H9 (cell line): ENCODE measurements at regions not wholly inside any gene's neighbourhood (a gene's known extent, or its start where the extent isn't known, plus 50 kb on each side); places are given as distances from the start of the nearest gene placed in this dataset.

Experiments
- DNase-seq: peaks from one replicate; pipeline ENCODE4 v3.0.0-alpha.2; 2017
- H2AFZ ChIP-seq: one replicate; pipeline ENCODE4 v1.6.1; 2013; ENCODE audit warnings: mild to moderate bottlenecking, low read length, control low read depth, moderate library complexity
- H2AK5ac ChIP-seq: 2 replicates; pipeline ENCODE4 v1.6.1; 2013; ENCODE audit warnings: low read length, control low read depth, mixed read lengths; ENCODE audit not compliant: insufficient read length
- H2BK120ac ChIP-seq: one replicate; pipeline ENCODE4 v1.6.1; 2013; ENCODE audit warnings: low read depth, mild to moderate bottlenecking, low read length, control low read depth, inconsistent platforms; ENCODE audit not compliant: poor library complexity, severe bottlenecking
- H2BK12ac ChIP-seq: 2 replicates; pipeline ENCODE4 v1.6.1; 2013; ENCODE audit warnings: low read length, control low read depth, mixed read lengths, low read depth; ENCODE audit not compliant: insufficient read length
- H2BK15ac ChIP-seq: 2 replicates; pipeline ENCODE4 v1.6.1; 2013; ENCODE audit warnings: low read depth, low read length, control low read depth
- H2BK20ac ChIP-seq: one replicate; pipeline ENCODE4 v1.6.1; 2013; ENCODE audit warnings: low read depth, mild to moderate bottlenecking, low read length, control low read depth, inconsistent platforms; ENCODE audit not compliant: poor library complexity, severe bottlenecking
- H2BK5ac ChIP-seq: 2 replicates; pipeline ENCODE4 v1.6.1; 2013; ENCODE audit warnings: low read length, control low read depth, mixed read lengths; ENCODE audit not compliant: insufficient read length
- H3K14ac ChIP-seq: 2 replicates; pipeline ENCODE4 v1.6.1; 2013; ENCODE audit warnings: low read length, control low read depth; ENCODE audit not compliant: insufficient read depth
- H3K18ac ChIP-seq: 2 replicates; pipeline ENCODE4 v1.6.1; 2013; ENCODE audit warnings: low read depth, mild to moderate bottlenecking, mixed read lengths, low read length, control low read depth; ENCODE audit not compliant: insufficient read length
- H3K23ac ChIP-seq: 2 replicates; pipeline ENCODE4 v1.6.1; 2013; ENCODE audit warnings: low read length, control low read depth, mixed read lengths, low read depth; ENCODE audit not compliant: insufficient read length
- H3K23me2 ChIP-seq: 2 replicates; pipeline ENCODE4 v1.6.1; 2013; ENCODE audit warnings: low read depth, mild to moderate bottlenecking, mixed read lengths, low read length, control low read depth; ENCODE audit not compliant: insufficient read length, poor library complexity, severe bottlenecking
- H3K27ac ChIP-seq: 2 replicates; pipeline ENCODE4 v1.5.1; 2013; ENCODE audit warnings: low read length, control low read depth, mixed read lengths, low read depth; ENCODE audit not compliant: insufficient read length
- H3K27me3 ChIP-seq: 2 replicates; pipeline ENCODE4 v1.6.1; 2013; ENCODE audit warnings: low read length, control low read depth, inconsistent platforms; ENCODE audit not compliant: insufficient read depth
- H3K4ac ChIP-seq: 2 replicates; pipeline ENCODE4 v1.6.1; 2013; ENCODE audit warnings: low read depth, mild to moderate bottlenecking, control low read depth, inconsistent platforms, low read length, moderate library complexity
- H3K4me1 ChIP-seq: 2 replicates; pipeline ENCODE4 v1.6.1; 2013; ENCODE audit warnings: low read length, control low read depth, inconsistent platforms; ENCODE audit not compliant: insufficient read depth
- H3K4me2 ChIP-seq: 2 replicates; pipeline ENCODE4 v1.6.1; 2013; ENCODE audit warnings: low read length, control low read depth, mixed read lengths; ENCODE audit not compliant: insufficient read length, insufficient read depth
- H3K56ac ChIP-seq: 2 replicates; pipeline ENCODE4 v1.6.1; 2013; ENCODE audit warnings: low read depth, mild to moderate bottlenecking, mixed read lengths, low read length, control low read depth; ENCODE audit not compliant: insufficient read length
- H3K79me1 ChIP-seq: 2 replicates; pipeline ENCODE4 v1.6.1; 2013; ENCODE audit warnings: low read depth, mild to moderate bottlenecking, moderate library complexity, low read length, control low read depth, inconsistent platforms; ENCODE audit not compliant: insufficient read depth, poor library complexity, severe bottlenecking
- H3K79me2 ChIP-seq: 2 replicates; pipeline ENCODE4 v1.6.1; 2013; ENCODE audit warnings: low read length, control low read depth, inconsistent platforms; ENCODE audit not compliant: insufficient read depth
- H3K9ac ChIP-seq: 2 replicates; pipeline ENCODE4 v1.6.1; 2013; ENCODE audit warnings: low read length, control low read depth, mixed read lengths; ENCODE audit not compliant: insufficient read length; ENCODE audit errors: extremely low read depth
- H3K9me3 ChIP-seq: one replicate; pipeline ENCODE4 v1.6.1; 2013; ENCODE audit warnings: low read depth, low read length, inconsistent platforms; ENCODE audit not compliant: control insufficient read depth
- H3T11ph ChIP-seq: one replicate; pipeline ENCODE4 v1.6.1; 2013; ENCODE audit warnings: mild to moderate bottlenecking, low read length, control low read depth, inconsistent platforms
- H4K20me1 ChIP-seq: one replicate; pipeline ENCODE4 v1.6.1; 2013; ENCODE audit not compliant: control insufficient read depth, insufficient read length, insufficient read depth
- H4K5ac ChIP-seq: 2 replicates; pipeline ENCODE4 v1.6.1; 2013; ENCODE audit warnings: low read depth, mild to moderate bottlenecking, mixed read lengths, low read length, control low read depth; ENCODE audit not compliant: insufficient read length
- H4K8ac ChIP-seq: replicated peaks from 2 replicates; pipeline ENCODE4 v1.6.1; 2013; ENCODE audit warnings: low read length, control low read depth, mixed read lengths, low read depth; ENCODE audit not compliant: insufficient read length
- H4K91ac ChIP-seq: 2 replicates; pipeline ENCODE4 v1.6.1; 2013; ENCODE audit warnings: low read depth, mild to moderate bottlenecking, moderate library complexity, mixed read lengths, low read length, control low read depth; ENCODE audit not compliant: insufficient read length
- H3K27ac Mint-ChIP-seq, 3 experiments: 2 replicates in 2 of 3; 3 replicates in 1 of 3; pipeline ENCODE4 v1.8.0; 2020 to 2021; ENCODE audit warnings: mixed read lengths in 3 of 3, mild to moderate bottlenecking in 1 of 3, moderate library complexity in 1 of 3
- H3K27me3 Mint-ChIP-seq: 2 replicates; pipeline ENCODE4 v1.8.0; 2021; ENCODE audit warnings: low read depth, mild to moderate bottlenecking, moderate library complexity, mixed read lengths
- H3K36me3 Mint-ChIP-seq, 3 experiments: 2 replicates in 2 of 3; 3 replicates in 1 of 3; pipeline ENCODE4 v1.8.0; 2020 to 2021; ENCODE audit warnings: low read depth in 3 of 3, mixed read lengths in 3 of 3; ENCODE audit not compliant: insufficient read depth in 1 of 3
- H3K4me1 Mint-ChIP-seq, 2 experiments: 2 replicates each; pipeline ENCODE4 v1.8.0; 2020; ENCODE audit warnings: mixed read lengths in 2 of 2
- H3K4me3 Mint-ChIP-seq, 2 experiments: 2 replicates in 1 of 2; 3 replicates in 1 of 2; pipeline ENCODE4 v1.8.0; 2020 to 2021; ENCODE audit warnings: mild to moderate bottlenecking in 2 of 2, mixed read lengths in 2 of 2, moderate library complexity in 1 of 2
- H3K9me3 Mint-ChIP-seq, 2 experiments: 2 replicates in 1 of 2; 3 replicates in 1 of 2; pipeline ENCODE4 v1.8.0; 2020; ENCODE audit warnings: mild to moderate bottlenecking in 2 of 2, mixed read lengths in 2 of 2, moderate library complexity in 1 of 2
- WGBS: extraction: QIAGEN DNeasy Blood & Tissue Kit; methylation state at CpG from one replicate; pipeline ENCODE4 v1.1.7; 2013; ENCODE audit warnings: missing lambda C conversion rate, low lambda C conversion rate, mixed read lengths; ENCODE audit not compliant: insufficient read length; ENCODE audit errors: extremely low coverage; 5-methylcytosine and 5-hydroxymethylcytosine counted together
- TF ChIP-seq, protein P1 (sequence below): fragments of 200-600 bp; sonication (generic); conservative IDR thresholded peaks from 3 replicates; pipeline ENCODE4 v1.8.0; 2021; ENCODE audit warnings: antibody characterized with exemption, mild to moderate bottlenecking

DNA sequence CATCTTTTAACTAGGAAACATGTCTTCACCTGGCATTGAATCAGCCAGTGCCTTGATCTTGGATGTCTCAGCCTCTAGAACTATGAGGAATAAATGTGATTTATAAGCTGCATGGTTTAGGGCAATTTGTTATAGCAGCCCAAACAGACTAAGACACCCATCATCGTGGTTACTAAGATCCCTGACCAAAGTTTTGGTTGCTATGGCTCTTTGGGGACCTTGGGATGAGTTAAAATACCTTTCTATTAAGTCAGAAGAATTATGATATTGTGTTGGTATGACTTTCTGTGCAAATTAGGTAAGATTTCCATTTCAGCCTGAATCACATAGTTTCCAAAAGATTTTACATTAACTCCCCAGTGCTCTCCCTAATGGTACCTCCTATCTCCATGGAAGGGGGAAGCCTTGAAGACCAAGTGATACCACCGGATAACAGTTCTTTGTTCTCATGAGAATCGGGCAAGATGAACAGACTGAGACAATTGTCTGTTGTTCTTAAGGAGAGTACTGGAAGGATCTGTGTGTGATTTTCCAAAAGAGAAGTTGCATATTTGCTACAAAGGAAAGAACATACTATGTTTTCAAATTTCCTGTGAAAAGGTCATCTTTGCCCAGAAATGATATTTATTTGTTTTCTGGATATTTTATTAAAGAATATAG lies 60.4 kb upstream of the UBASH3B start:
- no peak overlapping the region for H3K4ac ChIP-seq
- no peaks in the 10 kb centered on the region for H3K27me3 Mint-ChIP-seq
- TF ChIP-seq, protein P1, sequence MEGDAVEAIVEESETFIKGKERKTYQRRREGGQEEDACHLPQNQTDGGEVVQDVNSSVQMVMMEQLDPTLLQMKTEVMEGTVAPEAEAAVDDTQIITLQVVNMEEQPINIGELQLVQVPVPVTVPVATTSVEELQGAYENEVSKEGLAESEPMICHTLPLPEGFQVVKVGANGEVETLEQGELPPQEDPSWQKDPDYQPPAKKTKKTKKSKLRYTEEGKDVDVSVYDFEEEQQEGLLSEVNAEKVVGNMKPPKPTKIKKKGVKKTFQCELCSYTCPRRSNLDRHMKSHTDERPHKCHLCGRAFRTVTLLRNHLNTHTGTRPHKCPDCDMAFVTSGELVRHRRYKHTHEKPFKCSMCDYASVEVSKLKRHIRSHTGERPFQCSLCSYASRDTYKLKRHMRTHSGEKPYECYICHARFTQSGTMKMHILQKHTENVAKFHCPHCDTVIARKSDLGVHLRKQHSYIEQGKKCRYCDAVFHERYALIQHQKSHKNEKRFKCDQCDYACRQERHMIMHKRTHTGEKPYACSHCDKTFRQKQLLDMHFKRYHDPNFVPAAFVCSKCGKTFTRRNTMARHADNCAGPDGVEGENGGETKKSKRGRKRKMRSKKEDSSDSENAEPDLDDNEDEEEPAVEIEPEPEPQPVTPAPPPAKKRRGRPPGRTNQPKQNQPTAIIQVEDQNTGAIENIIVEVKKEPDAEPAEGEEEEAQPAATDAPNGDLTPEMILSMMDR: no peak
- no peaks in the 10 kb centered on the region for H3K79me1 ChIP-seq
- no peak overlapping the region for H4K5ac ChIP-seq
- no CpG with 5 or more reads among the region's 3 CpGs for WGBS
- no peak overlapping the region for H2BK5ac ChIP-seq
- H3K9ac ChIP-seq: no peak overlapping the region
- H2AFZ ChIP-seq: no peak overlapping the region
- no peak for DNase-seq
- H3K23ac ChIP-seq: no peak overlapping the region
- H3K14ac ChIP-seq: no peak overlapping the region
- no peak overlapping the region for H3K4me3 Mint-ChIP-seq
- no peak overlapping the region for H2BK20ac ChIP-seq
- H3K4me2 ChIP-seq: no peak overlapping the region
- H3K27ac Mint-ChIP-seq: no peak overlapping the region
- H4K8ac ChIP-seq: no peak overlapping the region
- no peaks in the 10 kb centered on the region for H3K9me3 Mint-ChIP-seq
- H3K79me2 ChIP-seq: no peaks in the 10 kb centered on the region
- no peaks in the 10 kb centered on the region for H3K27me3 ChIP-seq
- H3K23me2 ChIP-seq: no peaks in the 10 kb centered on the region
- H3K18ac ChIP-seq: no peak overlapping the region
- H3K36me3 Mint-ChIP-seq: no peaks in the 10 kb centered on the region
- no peaks in the 10 kb centered on the region for H3K9me3 ChIP-seq
- no peak overlapping the region for H2BK12ac ChIP-seq
- H3T11ph ChIP-seq: no peak overlapping the region
- no peak overlapping the region for H2BK15ac ChIP-seq
- no peak overlapping the region for H4K91ac ChIP-seq
- no peaks in the 10 kb centered on the region for H4K20me1 ChIP-seq
- no peak overlapping the region for H3K27ac ChIP-seq
- no peak overlapping the region for H2AK5ac ChIP-seq
- no peak overlapping the region for H3K56ac ChIP-seq
- no peaks in the 10 kb centered on the region for H3K4me1 ChIP-seq
- no peak overlapping the region for H2BK120ac ChIP-seq
- H3K4me1 Mint-ChIP-seq: peaks cover 8 to 9% of the 10 kb centered on the region in 2 experiments
